Epidermal melanocyte (primary cell): ENCODE measurements at regions not wholly inside any gene's neighbourhood (a gene's known extent, or its start where the extent isn't known, plus 50 kb on each side); places are given as distances from the start of the nearest gene placed in this dataset.

Experiments used
- DNase-seq: peaks from one replicate; pipeline ENCODE4 v3.0.0; 2011; ENCODE audit warnings: low spot score; ENCODE audit not compliant: insufficient read length

GRCh38 chr20:53699085-53699674, 105.5 kb upstream of the ZNF217 start:
- DNase-seq = no peak

GRCh38 chr20:53698371-53698978, 104.8 kb upstream of the ZNF217 start:
- no peak for DNase-seq

- no peak for DNase-seq
Measured at GRCh38 chr20:53695797-53696527, 102.3 kb upstream of the ZNF217 start.

- DNase-seq = no peak
Measured at GRCh38 chr20:53693262-53693871, 99.7 kb upstream of the ZNF217 start.

GRCh38 chr20:53692465-53693067, 98.9 kb upstream of the ZNF217 start:
- DNase-seq = no peak

- DNase-seq = no peak
Measured at GRCh38 chr20:53691811-53692192, 98.2 kb upstream of the ZNF217 start.

- no peak for DNase-seq
Measured at GRCh38 chr20:53691060-53691810, 97.6 kb upstream of the ZNF217 start.

- DNase-seq = no peak
Measured at GRCh38 chr20:53688085-53688484, 94.4 kb upstream of the ZNF217 start.

GRCh38 chr20:53685070-53685595, 91.5 kb upstream of the ZNF217 start:
- DNase-seq = no peak

GRCh38 chr20:53683506-53683905, 89.9 kb upstream of the ZNF217 start:
- no peak for DNase-seq

GRCh38 chr20:53681352-53682212, 87.9 kb upstream of the ZNF217 start:
- DNase-seq = no peak

GRCh38 chr20:53679597-53680309, 86.1 kb upstream of the ZNF217 start:
- DNase-seq = no peak

- no peak for DNase-seq
Measured at GRCh38 chr20:53678990-53679596, 85.5 kb upstream of the ZNF217 start.

GRCh38 chr20:53678315-53678989, 84.8 kb upstream of the ZNF217 start:
- DNase-seq = no peak

GRCh38 chr20:53677447-53678314, 84.0 kb upstream of the ZNF217 start:
- no peak for DNase-seq

GRCh38 chr20:53676987-53677386, 83.3 kb upstream of the ZNF217 start:
- no peak for DNase-seq

GRCh38 chr20:53676519-53676822, 82.8 kb upstream of the ZNF217 start:
- no peak for DNase-seq
